AG08395 (cell line): ENCODE measurements at regions not wholly inside any gene's neighbourhood (a gene's known extent, or its start where the extent isn't known, plus 50 kb on each side); places are given as distances from the start of the nearest gene placed in this dataset.
A peak's percentile ranks its signal among the peaks of the same experiment; 100 is the strongest.

ENCODE experiments used
- DNase-seq: peaks from one replicate; pipeline ENCODE4 v3.0.0; 2012; ENCODE audit warnings: mixed read lengths, low spot score

DNA sequence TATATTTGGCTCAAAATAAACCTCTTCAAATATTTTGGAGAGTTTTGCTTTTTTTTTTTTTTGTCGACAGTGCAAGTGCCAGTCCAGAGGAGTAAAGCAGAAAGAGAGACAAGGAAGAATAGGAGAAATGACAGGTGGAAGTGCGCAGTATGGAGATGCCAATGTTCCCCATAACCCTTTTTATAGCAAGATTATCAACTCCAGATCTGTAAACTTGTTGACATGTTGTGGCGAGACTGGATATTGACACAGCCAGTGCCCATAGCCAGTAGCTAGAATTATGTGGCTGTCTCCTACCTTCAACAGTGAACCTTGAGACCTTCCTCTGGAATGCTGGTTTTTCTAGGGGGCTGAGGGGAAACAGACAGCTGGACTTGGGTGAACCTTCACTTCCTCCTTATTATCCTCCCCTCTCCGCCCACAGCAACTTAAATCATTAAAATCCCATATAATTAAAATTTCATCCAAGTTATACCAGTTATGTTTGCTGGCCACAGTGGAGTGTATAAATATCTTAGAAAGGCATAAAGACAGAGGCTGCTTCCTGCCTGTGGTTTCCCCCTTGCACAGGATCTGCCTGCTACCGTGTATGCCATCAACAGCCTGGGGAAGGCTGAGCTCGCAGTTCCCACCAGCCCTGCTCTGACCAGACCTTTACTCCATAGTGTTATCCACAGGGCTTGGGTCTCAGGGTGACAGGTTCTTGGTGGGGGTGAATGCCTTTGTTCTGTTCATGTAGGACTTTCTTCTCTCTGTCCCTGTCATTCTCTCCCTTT is 112.3 kb upstream of the ANKH start:
- no peak for DNase-seq

DNA sequence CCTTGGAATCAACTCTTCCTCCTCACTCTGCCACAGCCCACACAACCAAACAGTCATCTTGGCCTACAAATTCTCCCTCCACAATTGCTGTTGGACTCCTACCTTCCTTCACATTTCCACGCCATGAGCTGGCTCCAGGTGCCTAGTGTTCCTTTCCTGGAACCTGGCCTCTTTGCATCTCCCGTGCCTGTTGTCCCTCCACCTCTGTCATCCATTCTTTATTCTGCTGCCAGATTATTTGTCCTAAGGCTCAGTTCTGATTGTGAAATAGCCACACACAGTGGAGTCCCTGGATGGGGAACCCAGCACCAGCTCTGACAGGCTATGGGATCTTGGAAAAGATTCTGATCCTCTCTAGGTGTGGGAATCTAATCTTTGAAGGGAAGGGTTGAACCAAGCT is 109.1 kb upstream of the ANKH start:
- no peak for DNase-seq

DNA sequence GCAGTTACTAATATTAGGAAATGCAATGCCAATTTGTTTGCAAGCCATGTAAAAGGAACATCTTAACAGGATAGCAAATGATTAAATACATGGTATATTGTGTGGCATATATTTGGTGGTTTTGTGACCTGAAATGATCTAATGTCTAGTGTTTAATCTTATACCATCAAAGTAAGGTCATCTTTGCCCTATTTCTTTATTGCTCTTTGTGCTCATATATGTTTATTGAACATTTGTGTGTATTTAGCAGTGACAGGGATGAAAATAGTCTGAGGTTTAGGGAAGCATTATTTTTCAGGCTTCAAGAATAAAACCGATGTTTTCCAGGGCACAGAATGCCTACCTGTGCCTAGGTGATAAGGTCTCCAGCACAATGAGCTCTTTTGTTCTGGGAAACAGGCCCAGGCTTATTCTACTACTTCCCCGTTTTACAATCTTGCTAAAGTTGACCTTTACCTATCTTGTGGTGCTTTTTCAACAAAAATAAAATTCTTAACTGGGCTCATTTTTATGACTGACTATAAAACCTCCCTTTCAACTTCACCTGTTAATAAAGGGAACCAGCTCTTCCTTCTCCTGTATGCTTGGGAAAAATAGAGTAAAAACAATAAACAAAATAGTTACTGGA is 105.6 kb upstream of the ANKH start:
- no peak for DNase-seq

DNA sequence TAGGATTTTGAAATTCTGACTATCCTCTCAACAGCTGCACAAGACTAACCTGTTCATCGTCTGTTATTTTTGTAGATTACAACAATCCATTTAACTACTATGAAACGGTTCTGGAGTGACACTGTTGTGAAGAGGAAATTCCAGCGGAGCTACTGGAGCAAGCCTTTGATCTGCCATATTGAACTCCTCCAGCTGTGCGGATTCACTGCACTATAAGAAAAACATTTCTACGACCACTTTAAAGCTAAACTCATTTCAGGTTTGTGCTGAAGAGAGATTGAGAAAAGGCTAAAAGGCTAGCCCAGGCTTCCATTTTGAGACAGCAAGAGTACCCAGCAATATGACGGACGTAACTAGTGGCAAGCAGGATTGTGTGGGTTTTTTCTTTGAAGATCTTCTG is 104.9 kb upstream of the ANKH start:
- DNase-seq: no peak

DNA sequence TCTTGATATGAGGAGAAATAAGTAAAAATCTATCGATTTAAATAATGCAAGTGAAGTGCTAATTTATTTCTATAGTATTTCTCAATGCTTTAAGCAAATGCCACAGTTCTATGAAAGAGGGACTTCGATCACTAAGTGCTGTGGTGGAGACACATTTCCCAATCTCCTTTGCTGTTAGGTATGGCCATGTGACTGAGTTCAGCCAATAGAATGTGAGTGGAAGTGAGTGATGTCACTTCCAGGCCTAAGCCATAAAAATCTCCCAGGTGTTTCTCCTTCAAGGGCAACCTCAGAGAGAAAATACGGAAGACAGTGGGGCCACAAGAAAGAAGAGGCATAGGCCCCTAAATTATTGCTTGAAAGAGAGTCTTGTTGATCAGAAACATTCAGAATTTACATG is 100.3 kb upstream of the ANKH start:
- DNase-seq: no peak

DNA sequence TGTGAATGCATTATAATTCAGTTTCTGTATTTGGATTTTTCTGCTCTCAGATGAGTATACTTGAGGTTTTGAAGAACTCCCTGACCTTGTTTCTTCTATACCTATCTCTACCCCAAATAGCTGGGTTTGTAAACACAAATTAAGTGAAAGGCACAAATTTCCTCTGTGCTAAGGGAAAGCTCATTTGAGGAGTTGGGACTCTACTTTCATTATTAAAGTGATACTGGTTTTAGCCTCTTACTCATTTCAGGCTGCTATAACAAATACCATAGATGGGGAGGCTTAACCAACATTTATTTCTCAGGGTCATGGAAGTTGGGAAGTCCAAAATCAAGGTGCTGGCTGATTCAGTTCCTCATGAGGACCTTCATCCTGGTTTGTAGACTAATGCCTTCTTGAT is 97.2 kb upstream of the ANKH start:
- no peak for DNase-seq

DNA sequence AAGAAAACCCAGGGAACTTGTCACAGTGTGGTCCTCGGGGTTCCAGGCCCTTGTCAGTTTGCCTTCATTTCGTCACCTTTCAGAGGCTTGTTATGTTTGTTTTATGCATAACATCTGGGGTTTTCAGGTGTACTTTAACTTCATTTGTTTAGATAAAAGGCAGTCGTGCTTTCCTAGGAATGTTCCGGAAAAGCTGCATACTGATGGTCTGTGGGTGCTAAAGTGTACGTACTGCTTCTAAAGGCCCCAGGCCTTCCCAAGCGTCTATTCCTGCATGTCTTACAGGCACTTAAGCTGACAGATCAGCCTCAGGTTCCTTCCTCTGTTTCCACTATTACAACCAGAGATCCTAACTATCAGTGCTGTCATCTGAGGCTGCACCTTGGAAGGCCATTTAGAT is 95.6 kb upstream of the ANKH start:
- no peak for DNase-seq

DNA sequence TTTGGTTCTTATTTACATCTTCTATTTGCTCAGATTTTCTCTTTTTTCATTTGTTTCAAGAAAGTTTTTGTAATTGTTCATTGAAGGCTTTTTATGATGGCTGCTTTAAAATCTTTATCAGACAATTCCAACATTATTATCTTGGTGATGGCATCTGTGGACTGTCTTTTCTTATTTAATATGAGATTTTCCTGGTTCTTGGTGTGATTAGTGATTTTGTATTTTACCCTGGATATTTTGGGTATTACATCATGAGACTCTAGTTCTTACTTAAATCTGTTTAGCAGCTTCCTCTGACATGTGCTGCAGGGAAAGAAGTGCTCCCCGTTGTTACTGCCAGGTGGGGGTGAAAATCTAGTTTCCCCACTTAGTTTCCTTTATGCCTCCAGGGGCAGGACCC is 94.2 kb upstream of the ANKH start:
- DNase-seq: no peak

DNA sequence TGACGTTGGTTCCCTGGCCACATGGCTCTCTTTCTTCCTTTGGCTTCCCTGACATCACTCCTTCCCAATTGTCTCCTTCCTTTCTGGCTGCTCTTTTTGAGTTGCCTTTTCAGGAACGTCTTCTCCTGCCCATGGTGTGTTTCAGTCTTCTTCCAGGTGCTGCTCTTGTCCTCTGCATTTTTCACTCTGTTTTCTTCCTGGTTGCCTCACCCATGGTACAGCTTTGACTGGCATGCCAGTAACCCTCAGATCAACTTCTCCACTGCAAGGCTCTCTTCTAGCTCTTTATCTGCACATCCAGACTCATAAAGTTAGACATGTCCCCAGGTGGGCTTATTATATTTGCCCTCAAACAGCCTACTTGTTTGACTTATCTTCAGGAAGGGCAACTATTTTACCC is 91.0 kb upstream of the ANKH start:
- no peak for DNase-seq

DNA sequence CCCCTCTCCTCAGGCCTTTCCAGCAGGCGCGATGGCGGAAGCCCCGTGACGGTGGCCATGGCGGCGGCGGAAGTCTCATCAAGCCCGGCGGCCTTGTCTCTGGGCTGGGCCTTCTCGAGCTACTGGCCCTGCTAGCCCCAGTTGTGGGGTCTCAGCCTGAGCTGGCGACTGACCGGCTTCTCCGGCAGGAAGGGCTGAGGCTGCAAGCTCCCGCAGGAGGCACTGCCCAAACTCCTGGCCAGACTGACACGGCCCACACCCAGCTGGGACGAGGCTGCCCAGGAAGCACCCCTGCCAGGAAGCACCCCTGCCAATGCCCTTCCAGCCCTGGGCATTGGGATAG is 88.5 kb upstream of the ANKH start:
- no peak for DNase-seq

DNA sequence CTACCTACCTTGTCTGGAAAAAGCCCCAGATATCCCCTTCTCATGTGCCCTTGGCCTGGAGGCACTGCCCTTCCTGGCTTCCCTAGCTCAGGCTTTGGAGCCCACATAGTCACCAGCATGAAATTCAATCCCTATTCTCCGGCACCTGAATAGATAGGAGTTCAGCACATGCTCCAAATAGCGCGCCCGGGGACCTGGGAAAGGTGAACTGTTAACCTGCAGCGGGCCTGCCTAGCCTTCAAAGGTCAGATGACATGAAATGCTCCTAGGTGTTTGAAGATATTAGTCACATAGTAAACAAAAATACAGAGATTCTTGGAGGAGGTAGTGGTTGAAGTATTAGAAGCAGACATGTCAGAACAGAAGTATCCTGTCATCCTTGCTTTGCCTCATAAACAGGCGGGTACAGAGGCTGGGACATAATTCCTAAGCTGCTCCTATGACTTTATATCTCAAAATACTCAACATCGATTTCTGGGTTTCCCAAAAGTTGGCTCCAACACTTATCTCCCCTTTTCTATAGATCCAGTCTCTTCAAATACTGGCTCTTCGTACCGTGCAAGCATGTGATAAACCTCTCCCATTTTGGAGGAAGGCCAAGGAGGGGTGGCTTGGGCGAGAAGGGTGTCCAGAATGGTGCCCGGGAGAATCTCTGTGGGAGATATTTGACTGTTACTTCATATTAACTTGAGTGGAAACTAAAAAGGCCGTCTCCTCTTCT is 88.0 kb upstream of the ANKH start:
- no peak for DNase-seq

DNA sequence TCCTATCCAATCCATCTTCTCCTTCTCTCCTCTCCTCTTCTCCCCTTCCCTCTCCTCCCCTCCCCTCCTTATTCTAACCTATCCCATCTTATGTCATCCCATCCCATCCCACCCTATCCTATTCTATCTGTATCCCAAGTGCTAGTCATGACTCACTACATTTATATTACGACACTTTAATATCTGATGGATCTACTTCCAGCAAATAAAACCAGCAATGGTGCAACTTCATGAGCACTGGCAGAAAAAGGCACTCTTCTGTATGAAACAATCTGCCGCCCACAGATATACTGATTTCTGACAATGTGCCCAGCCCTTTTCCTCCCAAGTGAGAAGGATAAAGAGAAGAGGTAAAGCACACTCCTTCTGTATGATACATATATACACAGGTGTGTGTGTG is 86.6 kb upstream of the ANKH start:
- DNase-seq: no peak

DNA sequence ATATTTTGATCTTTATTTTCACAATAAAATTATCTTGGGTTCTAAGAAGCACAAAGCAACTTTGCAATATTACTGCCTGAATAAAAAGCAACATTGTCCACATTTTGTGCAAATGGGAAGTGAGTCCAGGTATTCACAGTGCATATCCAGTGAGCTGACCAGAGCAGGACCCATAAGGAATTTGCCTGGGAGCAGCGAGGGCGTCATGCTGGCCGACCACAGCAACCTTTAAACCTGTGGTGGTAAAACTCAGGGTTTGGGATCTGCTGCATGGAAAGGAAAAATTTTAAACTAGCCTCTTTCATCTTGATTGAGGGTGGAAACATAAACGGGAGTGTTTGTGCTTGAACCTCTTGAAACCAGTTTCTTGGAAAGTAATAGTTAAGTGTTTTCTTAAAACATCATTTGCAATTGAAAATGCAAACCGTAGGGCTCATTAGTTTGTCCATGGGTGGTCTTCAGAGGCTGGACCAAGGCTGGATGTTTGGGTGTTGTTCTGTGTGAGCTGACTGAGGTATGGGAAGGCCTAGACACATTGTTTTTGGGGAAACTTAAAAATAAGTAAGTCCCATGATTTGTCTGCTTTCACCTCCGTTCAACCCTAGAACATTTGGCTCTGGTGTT is 85.0 kb upstream of the ANKH start:
- no peak for DNase-seq

DNA sequence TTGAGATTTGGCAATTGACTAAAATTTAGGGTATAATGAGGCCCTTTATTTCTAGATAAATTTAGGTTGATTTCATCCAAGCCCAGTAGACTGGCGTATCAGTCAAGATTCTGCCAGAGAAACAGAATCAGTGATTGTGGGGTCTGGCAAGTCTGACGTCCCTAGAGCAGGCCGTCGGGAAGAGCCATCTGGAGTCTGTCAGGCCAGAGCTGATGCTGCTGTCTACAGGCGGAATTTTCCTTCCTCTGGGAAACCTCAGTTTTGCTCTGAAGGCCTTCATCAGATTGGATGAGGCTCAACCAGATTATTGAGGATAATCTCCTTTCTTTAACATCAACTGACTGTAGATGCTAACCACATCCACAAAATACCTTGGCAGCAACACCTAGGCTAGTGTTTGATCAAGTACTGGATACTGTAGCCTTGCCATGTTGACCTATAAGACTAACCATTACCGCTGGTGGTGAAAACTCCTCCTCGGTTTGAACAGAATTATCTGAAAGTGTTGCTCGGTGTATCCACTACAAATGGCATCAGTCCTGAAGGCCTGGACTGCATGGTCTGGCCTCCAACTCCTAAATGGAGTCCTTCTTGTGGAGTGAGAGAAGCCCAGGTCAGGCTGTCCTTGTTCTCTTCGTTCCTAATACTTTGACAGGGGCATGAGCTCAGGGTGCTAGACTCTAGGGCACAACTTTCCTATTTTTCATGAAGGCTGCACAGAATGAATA is 83.2 kb upstream of the ANKH start:
- no peak for DNase-seq

DNA sequence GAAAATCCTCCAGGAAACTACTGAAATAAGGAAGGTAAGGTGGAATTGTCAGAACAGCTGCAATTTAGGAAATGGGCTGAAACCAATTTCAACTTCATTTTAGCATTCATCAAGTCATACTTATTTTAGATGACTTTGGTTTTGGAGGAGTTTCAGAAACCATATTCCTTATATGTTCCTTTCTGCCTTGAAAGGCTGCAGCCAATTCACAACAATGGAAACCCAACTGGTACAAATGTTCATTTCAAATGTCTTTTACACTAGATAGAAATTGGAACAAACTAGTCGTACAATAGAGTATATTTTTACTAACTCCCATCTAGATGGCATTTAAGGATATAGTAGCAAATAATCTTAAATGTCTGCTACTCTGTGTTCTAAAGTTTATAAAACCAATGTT is 82.6 kb upstream of the ANKH start:
- no peak for DNase-seq

DNA sequence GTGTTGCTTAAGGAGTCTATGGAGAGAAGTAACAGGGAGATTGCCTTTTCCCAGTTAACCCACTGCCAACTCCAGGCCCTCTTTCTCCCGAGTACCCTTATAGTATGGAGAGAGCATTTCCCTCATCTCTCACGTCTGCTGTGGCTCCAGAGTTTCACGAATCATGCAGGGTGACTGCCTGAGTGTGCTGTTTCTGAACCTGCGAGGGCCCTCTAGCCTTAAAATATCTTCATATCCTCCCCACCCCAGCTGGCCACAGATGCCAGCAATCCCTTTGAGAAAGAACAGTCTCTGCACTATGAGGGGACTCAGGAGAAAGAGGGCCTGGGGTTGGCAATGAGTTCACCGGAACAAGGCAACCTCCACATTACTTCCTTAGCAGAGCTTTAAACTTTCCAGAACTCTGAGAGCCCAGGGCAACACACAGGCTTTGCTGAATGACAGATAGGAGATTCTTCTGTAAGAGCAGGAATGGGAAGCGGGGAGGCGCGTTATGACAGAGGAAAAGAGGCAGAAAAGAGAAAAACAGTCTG is 81.6 kb upstream of the ANKH start:
- DNase-seq: no peak

DNA sequence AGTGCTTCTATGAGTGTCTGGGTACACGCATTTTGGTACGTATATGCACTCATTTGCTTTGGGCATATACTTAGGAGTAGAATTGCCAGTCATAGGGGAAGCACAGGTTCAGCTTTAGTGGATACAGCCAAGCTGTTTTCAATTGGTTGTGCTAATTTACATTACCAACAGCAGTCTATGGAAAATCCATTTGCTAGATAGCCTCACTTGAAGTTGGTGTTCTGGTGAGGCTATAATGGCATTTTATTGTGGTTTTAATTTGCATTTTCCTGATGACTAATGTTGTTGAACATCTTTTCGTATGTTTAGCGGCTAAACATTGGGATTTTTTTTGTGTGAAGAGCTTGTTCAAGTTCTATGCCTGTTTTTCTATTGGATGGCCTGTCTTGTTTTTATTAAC is 76.8 kb upstream of the ANKH start:
- DNase-seq: no peak

DNA sequence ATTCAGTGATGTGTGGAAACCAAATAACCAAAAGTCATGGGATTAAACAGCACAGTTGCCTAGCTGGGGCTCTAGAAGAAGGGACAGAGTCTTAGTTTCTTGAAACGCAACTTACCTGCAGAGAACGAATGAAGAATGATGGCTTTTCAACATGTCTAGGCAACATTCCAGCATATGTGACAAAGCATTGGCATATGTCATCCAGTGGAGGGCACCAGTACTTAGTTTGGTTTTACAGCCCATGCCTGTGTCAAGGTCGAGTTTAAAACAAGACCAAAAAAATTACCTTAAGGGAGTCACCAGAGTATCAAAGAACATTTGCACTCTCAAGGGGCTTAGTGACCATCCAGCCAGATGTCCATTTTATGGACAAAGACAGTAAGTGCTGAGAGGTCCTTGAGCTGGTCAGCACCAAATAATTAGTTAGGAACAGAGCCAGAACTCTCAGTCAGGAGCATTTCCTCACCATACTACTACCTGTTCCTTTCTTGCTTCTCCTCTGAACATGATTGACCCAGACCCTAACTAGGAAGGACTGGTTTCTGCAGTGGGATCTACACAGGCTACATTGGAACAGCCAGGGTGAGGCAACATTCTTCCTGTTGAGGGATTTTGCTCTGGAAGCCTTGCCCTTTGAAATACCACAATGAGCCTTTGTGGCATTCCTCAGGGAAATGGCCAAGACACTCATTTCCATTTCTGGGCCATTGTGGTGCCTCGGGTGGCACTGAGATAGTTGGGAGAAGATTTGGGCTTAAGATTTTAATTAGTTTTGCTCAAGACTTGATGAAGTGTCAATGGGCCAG is 75.4 kb upstream of the ANKH start:
- DNase-seq: peak; percentile 24

DNA sequence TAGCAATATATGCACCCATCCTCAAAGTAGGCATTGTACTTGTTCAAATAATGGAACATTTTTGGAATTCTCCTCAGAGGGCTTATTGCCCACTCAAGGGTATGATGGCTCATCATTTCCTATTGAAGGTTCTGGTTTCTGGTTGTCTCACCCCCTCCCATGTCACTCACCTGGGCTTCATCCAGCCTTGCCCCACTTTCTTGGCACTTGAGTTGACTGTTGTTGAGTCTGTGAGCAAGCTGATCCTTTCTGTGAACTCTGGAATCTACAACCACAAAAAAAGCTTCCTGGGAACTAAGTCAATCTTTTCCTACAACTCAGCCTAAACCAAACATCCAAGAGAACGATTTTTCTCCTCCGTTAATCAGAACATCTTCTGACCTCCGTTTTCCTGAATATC is 73.9 kb upstream of the ANKH start:
- DNase-seq: no peak

DNA sequence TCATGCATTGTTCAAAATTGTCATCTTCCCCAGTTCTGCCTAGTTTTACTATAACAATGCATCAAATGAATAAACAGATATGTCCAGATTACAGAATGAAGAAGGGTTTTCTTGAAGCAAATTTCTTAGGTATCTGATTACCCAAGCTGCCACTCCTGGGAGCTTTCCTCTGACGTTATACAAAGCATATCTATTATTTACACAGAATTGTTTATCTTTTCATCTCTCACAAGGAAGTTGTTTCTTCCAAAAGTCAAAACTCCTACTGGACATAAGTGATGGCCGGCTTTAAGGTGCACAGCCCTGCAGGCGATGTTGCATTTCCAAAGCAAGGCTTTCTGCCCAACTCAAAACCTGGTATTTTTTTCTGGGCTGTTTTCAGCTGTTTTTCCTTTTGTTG is 73.4 kb upstream of the ANKH start:
- DNase-seq: no peak

DNA sequence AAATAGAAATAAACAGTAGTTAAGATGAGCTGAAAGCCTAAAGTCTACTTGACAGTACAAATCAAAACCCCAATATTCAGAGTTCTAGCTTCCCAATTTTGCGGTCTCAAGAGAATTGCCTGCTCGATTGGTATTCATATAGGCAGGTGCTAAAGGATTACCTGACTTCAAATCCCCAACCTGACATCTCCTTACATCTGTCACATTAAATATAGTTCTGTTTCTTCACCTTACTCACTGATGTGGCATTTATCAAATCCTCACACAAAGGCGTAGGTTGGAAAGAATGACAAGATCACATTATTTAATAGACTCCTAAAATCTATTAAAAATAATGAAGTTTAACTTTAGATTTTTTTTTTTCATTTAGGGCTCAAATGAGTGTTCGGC is 72.8 kb upstream of the ANKH start:
- no peak for DNase-seq
